ENCODE measurements at regions not wholly inside any gene's neighbourhood (a gene's known extent, or its start where the extent isn't known, plus 50 kb on each side); places are given as distances from the start of the nearest gene placed in this dataset.

DNA sequence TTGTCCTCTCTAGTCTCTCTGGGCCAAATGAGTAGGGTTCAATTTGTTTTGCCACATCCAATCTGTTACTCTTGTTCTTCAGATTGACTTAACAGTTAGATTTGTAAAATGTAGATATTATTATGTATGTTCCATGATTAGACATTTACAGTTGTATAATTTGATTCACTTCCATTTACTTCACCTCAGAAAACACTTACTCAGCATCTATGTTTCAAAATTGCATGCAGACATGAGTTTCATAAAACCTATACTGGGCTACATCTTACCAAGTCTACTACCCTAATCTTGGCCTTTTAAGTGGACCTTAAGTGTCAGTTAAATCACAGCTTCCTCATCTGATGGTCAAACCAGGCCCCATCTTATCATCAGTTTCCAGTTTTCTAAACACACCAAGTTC is 1181.2 kb upstream of the CDH9 start:
- Histone ChIP-seq H3K4me2 (no peak overlapping the region), H3K9ac (no peak overlapping the region), H3K4me3 (no peak overlapping the region), H3K27ac (no peak overlapping the region), H3K27me3 (no peaks in the 10 kb centered on the region), H4K20me1 (no peaks in the 10 kb centered on the region), H3K4me1 (peaks cover 25% of the 10 kb centered on the region), H3K9me3 (peaks cover 6% of the 10 kb centered on the region), H3K36me3 (no peaks in the 10 kb centered on the region)
- TF ChIP-seq Cebpa-rat (IDR thresholded peaks at IDR 0.05): no peak

- H3K4me1 ChIP-seq: peaks cover 25% of the 10 kb centered on the region
- H3K27me3 ChIP-seq: no peaks in the 10 kb centered on the region
- peak overlapping the region; percentile 60; the same call in 1 of the 2 replicates for H3K27ac ChIP-seq
- no peak for TF ChIP-seq Cebpa-rat (IDR thresholded peaks at IDR 0.05)
- peaks cover 6% of the 10 kb centered on the region for H3K9me3 ChIP-seq
- no peak overlapping the region for H3K4me2 ChIP-seq
- no peaks in the 10 kb centered on the region for H3K36me3 ChIP-seq
- no peaks in the 10 kb centered on the region for H4K20me1 ChIP-seq
- no peak overlapping the region for H3K9ac ChIP-seq
- H3K4me3 ChIP-seq: no peak overlapping the region
Observed at GRCh38 chr5:28217695-28218094, 1179.3 kb upstream of the CDH9 start.

- Histone ChIP-seq H3K27me3 (no peaks in the 10 kb centered on the region), H3K36me3 (no peaks in the 10 kb centered on the region), H3K9ac (no peak overlapping the region), H3K4me3 (no peak overlapping the region), H3K4me1 (peaks cover 25% of the 10 kb centered on the region), H3K4me2 (peak overlapping the region; percentile 69), H3K27ac (peak overlapping the region; percentile 65), H4K20me1 (no peaks in the 10 kb centered on the region), H3K9me3 (peaks cover 6% of the 10 kb centered on the region)
- no peak for TF ChIP-seq Cebpa-rat (IDR thresholded peaks at IDR 0.05)
Observed at GRCh38 chr5:28216939-28217360, 1178.6 kb upstream of the CDH9 start.

- H3K27ac ChIP-seq: no peak overlapping the region; the same call in 1 of the 2 replicates
- H3K4me2 ChIP-seq: no peak overlapping the region
- no peaks in the 10 kb centered on the region for H3K36me3 ChIP-seq
- H4K20me1 ChIP-seq: no peaks in the 10 kb centered on the region
- no peak overlapping the region for H3K9ac ChIP-seq
- H3K4me1 ChIP-seq: peaks cover 25% of the 10 kb centered on the region
- no peaks in the 10 kb centered on the region for H3K27me3 ChIP-seq
- no peak overlapping the region for H3K4me3 ChIP-seq
- TF ChIP-seq Cebpa-rat (IDR thresholded peaks at IDR 0.05): no peak
- peaks cover 6% of the 10 kb centered on the region for H3K9me3 ChIP-seq
Observed at GRCh38 chr5:28215091-28215490, 1176.7 kb upstream of the CDH9 start.

- H3K36me3 ChIP-seq: no peaks in the 10 kb centered on the region
- no peak overlapping the region; the same call in 1 of the 2 replicates for H3K4me2 ChIP-seq
- TF ChIP-seq Cebpa-rat (IDR thresholded peaks at IDR 0.05): no peak
- no peak overlapping the region for H3K4me3 ChIP-seq
- no peaks in the 10 kb centered on the region for H4K20me1 ChIP-seq
- H3K27ac ChIP-seq: no peak overlapping the region
- H3K27me3 ChIP-seq: no peaks in the 10 kb centered on the region
- no peak overlapping the region for H3K9ac ChIP-seq
- H3K4me1 ChIP-seq: peaks cover 29% of the 10 kb centered on the region
- H3K9me3 ChIP-seq: peaks cover 6% of the 10 kb centered on the region
Observed at GRCh38 chr5:28214292-28214691, 1175.9 kb upstream of the CDH9 start.

DNA sequence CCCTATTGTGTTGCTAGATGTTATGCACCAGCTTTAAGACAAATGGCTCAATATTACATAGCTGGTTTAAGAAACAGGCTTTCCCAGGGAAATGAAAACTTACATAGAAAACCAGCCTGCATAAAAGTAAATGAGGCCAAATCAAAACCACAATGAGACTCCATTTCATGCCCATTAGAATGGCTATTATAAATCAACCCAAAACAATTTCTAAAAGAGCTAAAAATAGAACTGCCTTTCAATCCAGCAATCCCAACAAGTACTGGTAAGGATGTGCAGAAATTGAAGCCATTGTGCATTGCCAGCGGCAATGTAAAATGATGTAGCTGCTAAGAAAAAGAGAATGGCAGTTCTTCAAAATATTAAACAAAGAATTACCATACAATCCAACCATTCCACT is 1170.0 kb upstream of the CDH9 start:
- Histone ChIP-seq H3K4me1 (peaks cover 4% of the 10 kb centered on the region; the same call in 1 of the 2 replicates), H3K27me3 (no peaks in the 10 kb centered on the region), H4K20me1 (no peaks in the 10 kb centered on the region), H3K27ac (no peak overlapping the region), H3K4me3 (no peak overlapping the region), H3K9ac (no peak overlapping the region), H3K36me3 (no peaks in the 10 kb centered on the region), H3K4me2 (no peak overlapping the region), H3K9me3 (no peaks in the 10 kb centered on the region)
- TF ChIP-seq Cebpa-rat (IDR thresholded peaks at IDR 0.05): no peak

- no peaks in the 10 kb centered on the region for H4K20me1 ChIP-seq
- no peaks in the 10 kb centered on the region for H3K4me1 ChIP-seq
- H3K9ac ChIP-seq: no peak overlapping the region
- H3K4me2 ChIP-seq: no peak overlapping the region
- no peaks in the 10 kb centered on the region for H3K27me3 ChIP-seq
- no peak for TF ChIP-seq Cebpa-rat (IDR thresholded peaks at IDR 0.05)
- no peak overlapping the region for H3K27ac ChIP-seq
- no peaks in the 10 kb centered on the region for H3K36me3 ChIP-seq
- no peak overlapping the region for H3K4me3 ChIP-seq
- no peaks in the 10 kb centered on the region for H3K9me3 ChIP-seq
Observed at GRCh38 chr5:28190011-28190410, 1151.6 kb upstream of the CDH9 start.

- H3K9ac ChIP-seq: no peak overlapping the region
- no peaks in the 10 kb centered on the region for H3K4me1 ChIP-seq
- H3K9me3 ChIP-seq: peaks cover 3% of the 10 kb centered on the region; the same call in 1 of the 2 replicates
- H4K20me1 ChIP-seq: no peaks in the 10 kb centered on the region
- no peaks in the 10 kb centered on the region for H3K27me3 ChIP-seq
- H3K27ac ChIP-seq: no peak overlapping the region
- TF ChIP-seq Cebpa-rat (IDR thresholded peaks at IDR 0.05): no peak
- H3K4me3 ChIP-seq: no peak overlapping the region
- no peaks in the 10 kb centered on the region for H3K36me3 ChIP-seq
- H3K4me2 ChIP-seq: no peak overlapping the region
Observed at GRCh38 chr5:28174691-28175090, 1136.3 kb upstream of the CDH9 start.

- no peak overlapping the region for H3K27ac ChIP-seq
- no peaks in the 10 kb centered on the region for H4K20me1 ChIP-seq
- no peak overlapping the region for H3K4me2 ChIP-seq
- H3K4me3 ChIP-seq: no peak overlapping the region
- no peaks in the 10 kb centered on the region for H3K9me3 ChIP-seq
- H3K36me3 ChIP-seq: no peaks in the 10 kb centered on the region
- no peak overlapping the region for H3K9ac ChIP-seq
- H3K27me3 ChIP-seq: no peaks in the 10 kb centered on the region
- TF ChIP-seq Cebpa-rat (IDR thresholded peaks at IDR 0.05): no peak
- no peaks in the 10 kb centered on the region for H3K4me1 ChIP-seq
Observed at GRCh38 chr5:28165096-28165495, 1126.7 kb upstream of the CDH9 start.

DNA sequence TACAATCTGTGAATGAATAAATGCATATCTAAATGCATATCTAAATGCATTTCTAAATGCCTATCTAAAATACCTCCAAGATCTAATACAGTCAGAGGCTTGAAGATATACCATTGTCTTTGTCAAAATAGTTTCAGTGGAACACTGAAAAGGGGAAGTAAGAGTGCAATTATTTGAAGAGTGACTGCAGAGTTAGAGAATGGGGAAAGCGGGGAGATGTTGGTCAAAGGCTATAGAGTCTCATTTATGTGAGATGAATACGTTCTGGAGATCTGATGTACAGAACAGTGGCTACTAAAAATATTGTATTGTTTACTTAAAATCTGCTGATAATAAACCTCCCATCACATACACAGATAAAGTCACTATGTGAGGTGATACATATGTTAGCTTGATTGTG is 1126.2 kb upstream of the CDH9 start:
- H3K4me2 ChIP-seq: no peak overlapping the region
- H3K36me3 ChIP-seq: no peaks in the 10 kb centered on the region
- H3K9me3 ChIP-seq: no peaks in the 10 kb centered on the region
- H4K20me1 ChIP-seq: no peaks in the 10 kb centered on the region
- no peak overlapping the region for H3K27ac ChIP-seq
- no peak for TF ChIP-seq Cebpa-rat (IDR thresholded peaks at IDR 0.05)
- H3K4me3 ChIP-seq: no peak overlapping the region
- H3K27me3 ChIP-seq: no peaks in the 10 kb centered on the region
- H3K9ac ChIP-seq: no peak overlapping the region
- no peaks in the 10 kb centered on the region for H3K4me1 ChIP-seq

GRCh38 chr5:28156981-28157380 is 1118.6 kb upstream of the CDH9 start:
- no peaks in the 10 kb centered on the region for H3K9me3 ChIP-seq
- H3K36me3 ChIP-seq: no peaks in the 10 kb centered on the region
- H3K27me3 ChIP-seq: no peaks in the 10 kb centered on the region
- no peaks in the 10 kb centered on the region for H4K20me1 ChIP-seq
- no peak for TF ChIP-seq Cebpa-rat (IDR thresholded peaks at IDR 0.05)
- no peak overlapping the region for H3K4me3 ChIP-seq
- no peaks in the 10 kb centered on the region for H3K4me1 ChIP-seq
- H3K27ac ChIP-seq: no peak overlapping the region
- H3K4me2 ChIP-seq: no peak overlapping the region
- no peak overlapping the region for H3K9ac ChIP-seq

Measured in BLaER1 (cell line).